Upper lobe of left lung (tissue), 6 donors: ENCODE measurements at regions not wholly inside any gene's neighbourhood (a gene's known extent, or its start where the extent isn't known, plus 50 kb on each side); places are given as distances from the start of the nearest gene placed in this dataset.
A peak's percentile ranks its signal among the peaks of the same experiment; 100 is the strongest.

Source experiments
- ATAC-seq, 2 donors: fragments of 200-7000 bp; cut with Tn5 transposase; one replicate each; pipeline ENCODE4 v1.9.1; 2022; ENCODE audit warnings: mild to moderate bottlenecking in 2 of 2, moderate library complexity in 2 of 2; ENCODE audit not compliant: low FRiP score in 2 of 2
- DNase-seq, 2 donors: peaks; one replicate each; pipeline ENCODE4 v3.0.0-alpha.2; 2019 to 2020
- H3K27ac ChIP-seq, 4 donors: fragments of 200-600 bp; sonication (generic); one replicate each; pipeline ENCODE4 v1.5.1; 2016 to 2019
- H3K27me3 ChIP-seq, 4 donors: fragments of 200-600 bp; sonication (generic); one replicate each; pipeline ENCODE4 v1.5.1; 2017 to 2019
- H3K36me3 ChIP-seq, 4 donors: fragments of 200-600 bp; sonication (generic); one replicate each; pipeline ENCODE4 v1.5.1; 2016 to 2019
- H3K4me1 ChIP-seq, 4 donors: fragments of 200-600 bp; sonication (generic); one replicate each; pipeline ENCODE4 v1.5.1; 2018 to 2019
- H3K4me3 ChIP-seq, 4 donors: fragments of 200-600 bp; sonication (generic); one replicate each; pipeline ENCODE4 v1.5.1; 2017 to 2019; ENCODE audit warnings: mild to moderate bottlenecking in 2 of 4, moderate library complexity in 1 of 4
- H3K9me3 ChIP-seq, 4 donors: fragments of 200-600 bp; sonication (generic); one replicate each; pipeline ENCODE4 v1.5.1; 2018 to 2019
- EP300 ChIP-seq, 4 donors: sonication (generic); formaldehyde crosslinking; IDR thresholded peaks; one replicate each; pipeline ENCODE4 v1.5.1; 2017; ENCODE audit warnings: antibody characterized with exemption in 4 of 4, control low read depth in 2 of 4
- POLR2A ChIP-seq, 4 donors: fragments of 450-650 bp; IDR thresholded peaks; one replicate each; pipeline ENCODE4 v1.5.1; 2016 to 2017; ENCODE audit warnings: antibody characterized with exemption in 4 of 4, mild to moderate bottlenecking in 2 of 4
- POLR2AphosphoS5 ChIP-seq, 2 donors: sonication (generic); formaldehyde crosslinking; IDR thresholded peaks; one replicate each; pipeline ENCODE4 v1.5.1; 2017; ENCODE audit warnings: antibody characterized with exemption in 2 of 2
- WGBS, 2 donors: methylation state at CpG; one replicate each; pipeline ENCODE4 v1.1.5; 2017 to 2018; 5-methylcytosine and 5-hydroxymethylcytosine counted together
- TF ChIP-seq, protein P1 (sequence below), 6 experiments: fragments of 450-650 bp in 4 of 6; fragments of 200-600 bp in 2 of 6; sonication (generic) in 2 of 6; IDR thresholded peaks; one replicate each; pipeline ENCODE4 v1.5.1; 2016 to 2019; ENCODE audit warnings: antibody characterized with exemption in 6 of 6
- donor health status: DM: no; HTN: no; CAD: no; lungs with moderate emphysema.
- donor health status: DM: no; HTN: yes; CAD: no; lungs with severe emphysema.

DNA sequence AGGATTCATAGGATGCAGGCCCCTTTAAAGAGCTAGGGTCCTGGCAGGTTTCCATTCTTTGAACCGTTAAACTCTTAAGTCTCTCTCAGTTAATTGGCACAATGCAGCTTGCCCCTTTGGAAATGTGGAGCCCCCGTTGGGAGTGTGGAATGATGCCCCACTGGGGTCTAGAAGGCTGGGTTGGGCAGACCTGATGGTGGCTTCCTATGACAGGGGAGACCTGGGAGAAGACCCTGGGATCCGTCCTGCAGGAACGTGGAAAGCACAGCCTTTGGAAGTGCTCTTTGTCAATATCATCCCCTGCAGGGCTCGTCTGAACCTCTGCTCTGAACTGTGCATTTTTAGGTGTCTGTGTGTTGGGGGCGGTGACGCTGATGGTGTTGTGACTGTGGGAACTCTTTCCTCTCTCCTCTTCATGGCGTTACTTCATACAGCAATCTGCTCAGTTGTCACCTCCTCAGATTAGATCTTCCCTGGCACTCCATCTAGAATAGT, 190.6 kb downstream of the MYCN start:
- H3K4me3 ChIP-seq: no peak overlapping the region
- H3K27ac ChIP-seq: no peak overlapping the region
- no peaks in the 10 kb centered on the region for H3K36me3 ChIP-seq
- H3K27me3 ChIP-seq: no peaks in the 10 kb centered on the region
- DNase-seq: no peak
- WGBS, 2 donors: 85 to 87% methylated on average over 7 to 8 of the region's 8 CpGs
- ATAC-seq: no peak
- TF ChIP-seq POLR2A (IDR thresholded peaks at IDR 0.05) (no peak), POLR2AphosphoS5 (IDR thresholded peaks at IDR 0.05) (no peak), EP300 (IDR thresholded peaks at IDR 0.05) (no peak)
- TF ChIP-seq, protein P1, sequence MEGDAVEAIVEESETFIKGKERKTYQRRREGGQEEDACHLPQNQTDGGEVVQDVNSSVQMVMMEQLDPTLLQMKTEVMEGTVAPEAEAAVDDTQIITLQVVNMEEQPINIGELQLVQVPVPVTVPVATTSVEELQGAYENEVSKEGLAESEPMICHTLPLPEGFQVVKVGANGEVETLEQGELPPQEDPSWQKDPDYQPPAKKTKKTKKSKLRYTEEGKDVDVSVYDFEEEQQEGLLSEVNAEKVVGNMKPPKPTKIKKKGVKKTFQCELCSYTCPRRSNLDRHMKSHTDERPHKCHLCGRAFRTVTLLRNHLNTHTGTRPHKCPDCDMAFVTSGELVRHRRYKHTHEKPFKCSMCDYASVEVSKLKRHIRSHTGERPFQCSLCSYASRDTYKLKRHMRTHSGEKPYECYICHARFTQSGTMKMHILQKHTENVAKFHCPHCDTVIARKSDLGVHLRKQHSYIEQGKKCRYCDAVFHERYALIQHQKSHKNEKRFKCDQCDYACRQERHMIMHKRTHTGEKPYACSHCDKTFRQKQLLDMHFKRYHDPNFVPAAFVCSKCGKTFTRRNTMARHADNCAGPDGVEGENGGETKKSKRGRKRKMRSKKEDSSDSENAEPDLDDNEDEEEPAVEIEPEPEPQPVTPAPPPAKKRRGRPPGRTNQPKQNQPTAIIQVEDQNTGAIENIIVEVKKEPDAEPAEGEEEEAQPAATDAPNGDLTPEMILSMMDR (IDR thresholded peaks at IDR 0.05): no peak
- no peaks in the 10 kb centered on the region for H3K4me1 ChIP-seq
- H3K9me3 ChIP-seq: no peaks in the 10 kb centered on the region

GRCh38 chr2:16130541-16130880, 190.2 kb downstream of the MYCN start:
- Histone ChIP-seq H3K4me3 (no peak overlapping the region), H3K9me3 (no peaks in the 10 kb centered on the region), H3K36me3 (no peaks in the 10 kb centered on the region), H3K4me1 (no peaks in the 10 kb centered on the region), H3K27ac (no peak overlapping the region), H3K27me3 (no peaks in the 10 kb centered on the region)
- no peak for DNase-seq
- ATAC-seq: peak in 1 of 2 donors; percentile 12
- no peak for TF ChIP-seq POLR2AphosphoS5 (IDR thresholded peaks at IDR 0.05)
- TF ChIP-seq, protein P1 (IDR thresholded peaks at IDR 0.05): no peak
- TF ChIP-seq POLR2A (IDR thresholded peaks at IDR 0.05): no peak
- no peak for TF ChIP-seq EP300 (IDR thresholded peaks at IDR 0.05)
- WGBS, 2 donors: 78 to 85% methylated on average over 5 of the region's 5 CpGs

DNA sequence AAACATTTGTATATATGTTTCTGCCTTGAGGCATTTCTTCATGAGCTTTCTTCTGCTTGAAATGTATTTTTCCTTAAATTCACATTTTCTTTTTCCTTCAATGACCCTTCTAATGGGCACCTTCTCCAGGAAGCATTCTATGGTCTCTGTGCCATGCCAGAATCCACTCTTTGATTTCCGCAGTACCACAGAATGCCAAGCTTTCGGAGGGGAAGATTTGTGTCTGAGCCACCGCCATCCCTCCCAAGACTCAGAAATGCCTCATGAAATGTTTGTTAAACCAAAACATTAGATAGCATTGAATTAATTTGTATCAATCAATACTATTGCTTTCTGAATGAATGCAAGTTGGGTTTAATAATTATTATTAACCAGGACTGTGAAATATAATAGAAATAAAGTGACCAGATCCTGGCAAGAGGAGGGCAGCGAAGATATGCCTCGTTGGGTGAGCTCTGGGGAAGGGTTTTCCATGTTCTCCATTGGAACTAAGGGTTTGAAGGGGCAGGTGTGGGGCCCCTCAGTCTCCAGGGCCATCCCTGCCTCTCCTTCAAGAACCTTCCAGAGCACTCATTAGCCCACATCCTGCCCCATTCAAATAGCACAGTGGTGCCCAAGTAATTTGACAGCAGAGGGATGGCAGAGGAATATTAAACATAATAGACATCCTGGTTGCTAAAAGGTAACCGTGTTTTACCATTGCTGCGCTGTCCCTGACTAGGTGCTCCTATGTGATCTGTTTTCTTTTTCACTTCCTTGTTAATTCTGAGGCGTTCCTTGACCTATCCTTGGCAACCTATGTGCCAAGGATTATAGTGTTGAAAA, 189.6 kb downstream of the MYCN start:
- no peaks in the 10 kb centered on the region for H3K36me3 ChIP-seq
- H3K27me3 ChIP-seq: no peaks in the 10 kb centered on the region
- H3K27ac ChIP-seq: no peak overlapping the region
- DNase-seq: no peak
- 89 to 92% methylated on average over 8 of the region's 8 CpGs for WGBS, 2 donors
- TF ChIP-seq EP300 (IDR thresholded peaks at IDR 0.05) (no peak), POLR2A (IDR thresholded peaks at IDR 0.05) (no peak), POLR2AphosphoS5 (IDR thresholded peaks at IDR 0.05) (no peak)
- TF ChIP-seq, protein P1 (IDR thresholded peaks at IDR 0.05): no peak
- no peak for ATAC-seq
- H3K4me1 ChIP-seq: no peaks in the 10 kb centered on the region
- no peak overlapping the region for H3K4me3 ChIP-seq
- no peaks in the 10 kb centered on the region for H3K9me3 ChIP-seq

GRCh38 chr2:16128746-16129610, 188.6 kb downstream of the MYCN start:
- no peaks in the 10 kb centered on the region for H3K4me1 ChIP-seq
- ATAC-seq: no peak
- 88% methylated on average over 13 of the region's 13 CpGs for WGBS, 2 donors
- TF ChIP-seq POLR2AphosphoS5 (IDR thresholded peaks at IDR 0.05) (no peak), EP300 (IDR thresholded peaks at IDR 0.05) (no peak), POLR2A (IDR thresholded peaks at IDR 0.05) (no peak)
- TF ChIP-seq, protein P1 (IDR thresholded peaks at IDR 0.05): no peak
- H3K36me3 ChIP-seq: no peaks in the 10 kb centered on the region
- no peak overlapping the region for H3K4me3 ChIP-seq
- H3K27me3 ChIP-seq: no peaks in the 10 kb centered on the region
- no peak for DNase-seq
- no peaks in the 10 kb centered on the region for H3K9me3 ChIP-seq
- H3K27ac ChIP-seq: no peak overlapping the region
